HL-60 (cell line): ENCODE measurements at regions not wholly inside any gene's neighbourhood (a gene's known extent, or its start where the extent isn't known, plus 50 kb on each side); places are given as distances from the start of the nearest gene placed in this dataset.

Source experiments
- DNase-seq, 2 experiments: peaks; one replicate each; pipeline ENCODE4 v3.0.0-alpha.2; 2010 to 2020; ENCODE audit warnings: low read depth in 1 of 2, low spot score in 1 of 2
- H3K27ac ChIP-seq: fragments of 250-450 bp; sonication (Bioruptor Pico); replicated peaks from 2 replicates; pipeline ENCODE4 v1.5.1; 2020; ENCODE audit warnings: mild to moderate bottlenecking, moderate library complexity
- H3K27me3 ChIP-seq: fragments of 250-450 bp; sonication (Bioruptor Pico); 2 replicates; pipeline ENCODE4 v1.5.1; 2021; ENCODE audit warnings: mild to moderate bottlenecking, moderate library complexity; ENCODE audit not compliant: insufficient read depth, poor library complexity, severe bottlenecking
- H3K4me3 ChIP-seq: replicated peaks from 2 replicates; pipeline ENCODE4 v1.5.1; 2011; ENCODE audit warnings: mild to moderate bottlenecking, control low read depth, low read length; ENCODE audit not compliant: insufficient read depth
- GABPA ChIP-seq: IDR thresholded peaks from 2 replicates; pipeline ENCODE4 v1.6.1; 2012; ENCODE audit warnings: low read depth
- POLR2AphosphoS5 ChIP-seq: IDR thresholded peaks from 2 replicates; pipeline ENCODE4 v1.6.1; 2012; ENCODE audit warnings: low read depth
- REST ChIP-seq: IDR thresholded peaks from 2 replicates; pipeline ENCODE4 v1.6.1; 2012; ENCODE audit warnings: low read depth; ENCODE audit not compliant: insufficient replicate concordance
- SPI1 ChIP-seq: IDR thresholded peaks from 2 replicates; pipeline ENCODE4 v1.6.1; 2012; ENCODE audit warnings: low read depth, mild to moderate bottlenecking, borderline replicate concordance
- TF ChIP-seq, protein P1 (sequence below): IDR thresholded peaks from one replicate; pipeline ENCODE4 v1.5.1; 2011; ENCODE audit warnings: low read length, control low read depth, inconsistent platforms; ENCODE audit not compliant: insufficient read depth

DNA sequence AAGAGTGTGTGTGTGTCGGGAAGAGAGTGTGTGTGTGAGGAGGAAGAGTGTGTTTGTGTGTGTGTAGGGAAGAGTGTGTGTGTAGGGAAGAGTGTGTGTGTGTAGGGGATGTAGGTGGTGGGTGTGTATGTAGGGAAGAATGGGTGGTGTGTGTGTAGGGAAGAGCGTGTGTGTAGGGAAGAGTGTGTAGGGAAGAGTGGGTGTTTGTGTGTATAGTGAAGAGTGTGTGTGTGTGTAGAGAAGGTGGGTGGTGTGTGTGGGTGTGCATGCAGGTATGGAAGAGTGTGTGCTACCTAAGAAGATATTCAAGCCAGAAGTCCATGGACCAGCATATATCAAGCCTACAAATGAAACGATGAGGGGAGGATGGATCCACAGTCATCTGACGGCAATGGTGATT lies 265.8 kb downstream of the FGF9 start:
- TF ChIP-seq SPI1 (no peak), GABPA (no peak), POLR2AphosphoS5 (no peak), REST (no peak)
- TF ChIP-seq, protein P1, sequence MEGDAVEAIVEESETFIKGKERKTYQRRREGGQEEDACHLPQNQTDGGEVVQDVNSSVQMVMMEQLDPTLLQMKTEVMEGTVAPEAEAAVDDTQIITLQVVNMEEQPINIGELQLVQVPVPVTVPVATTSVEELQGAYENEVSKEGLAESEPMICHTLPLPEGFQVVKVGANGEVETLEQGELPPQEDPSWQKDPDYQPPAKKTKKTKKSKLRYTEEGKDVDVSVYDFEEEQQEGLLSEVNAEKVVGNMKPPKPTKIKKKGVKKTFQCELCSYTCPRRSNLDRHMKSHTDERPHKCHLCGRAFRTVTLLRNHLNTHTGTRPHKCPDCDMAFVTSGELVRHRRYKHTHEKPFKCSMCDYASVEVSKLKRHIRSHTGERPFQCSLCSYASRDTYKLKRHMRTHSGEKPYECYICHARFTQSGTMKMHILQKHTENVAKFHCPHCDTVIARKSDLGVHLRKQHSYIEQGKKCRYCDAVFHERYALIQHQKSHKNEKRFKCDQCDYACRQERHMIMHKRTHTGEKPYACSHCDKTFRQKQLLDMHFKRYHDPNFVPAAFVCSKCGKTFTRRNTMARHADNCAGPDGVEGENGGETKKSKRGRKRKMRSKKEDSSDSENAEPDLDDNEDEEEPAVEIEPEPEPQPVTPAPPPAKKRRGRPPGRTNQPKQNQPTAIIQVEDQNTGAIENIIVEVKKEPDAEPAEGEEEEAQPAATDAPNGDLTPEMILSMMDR = no peak
- Histone ChIP-seq H3K27ac (no peak overlapping the region), H3K27me3 (no peaks in the 10 kb centered on the region), H3K4me3 (no peak overlapping the region)
- DNase-seq = no peak

- H3K27me3 ChIP-seq = no peaks in the 10 kb centered on the region
- H3K27ac ChIP-seq = no peak overlapping the region
- TF ChIP-seq, protein P1 = no peak
- TF ChIP-seq GABPA (no peak), POLR2AphosphoS5 (no peak), SPI1 (no peak), REST (no peak)
- no peak overlapping the region for H3K4me3 ChIP-seq
- no peak for DNase-seq
Observed at GRCh38 chr13:21938168-21938567, 267.3 kb downstream of the FGF9 start.

DNA sequence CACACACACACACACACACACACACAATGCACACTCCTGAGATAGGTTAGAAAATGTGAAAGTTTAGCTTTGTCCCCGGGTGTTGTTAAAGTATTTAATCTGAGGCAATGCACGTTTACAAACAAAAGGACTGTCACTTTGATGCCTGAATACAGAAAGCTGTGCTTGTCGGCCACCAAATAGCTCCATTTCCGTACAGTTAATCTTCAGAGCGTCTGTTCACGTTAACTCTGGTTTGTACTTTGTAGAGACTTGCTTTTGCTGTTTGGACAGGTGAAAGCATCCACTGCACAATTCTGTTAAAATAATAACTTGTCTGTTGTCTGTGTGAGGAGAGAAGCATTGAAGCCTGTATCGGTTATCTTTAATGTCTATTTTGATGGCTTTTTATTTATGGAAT lies 267.8 kb downstream of the FGF9 start:
- Histone ChIP-seq H3K27me3 (no peaks in the 10 kb centered on the region), H3K4me3 (no peak overlapping the region), H3K27ac (no peak overlapping the region)
- DNase-seq = no peak
- TF ChIP-seq, protein P1 = no peak
- no peak for TF ChIP-seq REST
- no peak for TF ChIP-seq GABPA
- no peak for TF ChIP-seq SPI1
- TF ChIP-seq POLR2AphosphoS5 = no peak
